ENCODE measurements at regions not wholly inside any gene's neighbourhood (a gene's known extent, or its start where the extent isn't known, plus 50 kb on each side); places are given as distances from the start of the nearest gene placed in this dataset.

GRCh38 chr18:55133378-55133777 lies 174.1 kb upstream of the CCDC68 start:
- Histone ChIP-seq H3K4me3 (replicated peaks; ENCODE audit: insufficient read depth, low read length) (no peak overlapping the region), H3K27ac (replicated peaks) (no peak overlapping the region), H3K27me3 (ENCODE audit: insufficient read depth, poor library complexity, severe bottlenecking) (peaks cover 5% of the 10 kb centered on the region)
- no peak for TF ChIP-seq CTCF (IDR thresholded peaks at IDR 0.05; ENCODE audit: insufficient read depth, low read length)
- TF ChIP-seq POLR2AphosphoS5 (IDR thresholded peaks at IDR 0.05; ENCODE audit: low read depth) = no peak
- TF ChIP-seq SPI1 (IDR thresholded peaks at IDR 0.05; ENCODE audit: borderline replicate concordance, low read depth) = no peak
- no peak for TF ChIP-seq GABPA (IDR thresholded peaks at IDR 0.05; ENCODE audit: low read depth)
- no peak for TF ChIP-seq REST (IDR thresholded peaks at IDR 0.05; ENCODE audit: insufficient replicate concordance, low read depth)
- DNase-seq (ENCODE audit: low read depth in 1 of 2, low spot score in 1 of 2) = no peak

GRCh38 chr18:55128437-55128836 lies 169.2 kb upstream of the CCDC68 start:
- Histone ChIP-seq H3K27ac (replicated peaks) (no peak overlapping the region), H3K4me3 (replicated peaks; ENCODE audit: insufficient read depth, low read length) (no peak overlapping the region), H3K27me3 (ENCODE audit: insufficient read depth, poor library complexity, severe bottlenecking) (peaks cover 2% of the 10 kb centered on the region)
- TF ChIP-seq POLR2AphosphoS5 (IDR thresholded peaks at IDR 0.05; ENCODE audit: low read depth) = no peak
- no peak for TF ChIP-seq SPI1 (IDR thresholded peaks at IDR 0.05; ENCODE audit: borderline replicate concordance, low read depth)
- no peak for TF ChIP-seq REST (IDR thresholded peaks at IDR 0.05; ENCODE audit: insufficient replicate concordance, low read depth)
- TF ChIP-seq CTCF (IDR thresholded peaks at IDR 0.05; ENCODE audit: insufficient read depth, low read length) = no peak
- TF ChIP-seq GABPA (IDR thresholded peaks at IDR 0.05; ENCODE audit: low read depth) = no peak
- DNase-seq (ENCODE audit: low read depth in 1 of 2, low spot score in 1 of 2) = no peak

GRCh38 chr18:55124078-55124763 lies 165.0 kb upstream of the CCDC68 start:
- TF ChIP-seq REST (IDR thresholded peaks at IDR 0.05; ENCODE audit: insufficient replicate concordance, low read depth) = no peak
- no peak for TF ChIP-seq SPI1 (IDR thresholded peaks at IDR 0.05; ENCODE audit: borderline replicate concordance, low read depth)
- no peak for TF ChIP-seq GABPA (IDR thresholded peaks at IDR 0.05; ENCODE audit: low read depth)
- no peak for TF ChIP-seq POLR2AphosphoS5 (IDR thresholded peaks at IDR 0.05; ENCODE audit: low read depth)
- TF ChIP-seq CTCF (IDR thresholded peaks at IDR 0.05; ENCODE audit: insufficient read depth, low read length) = no peak
- H3K4me3 ChIP-seq (replicated peaks; ENCODE audit: insufficient read depth, low read length) = no peak overlapping the region
- H3K27ac ChIP-seq (replicated peaks) = no peak overlapping the region
- no peaks in the 10 kb centered on the region for H3K27me3 ChIP-seq (ENCODE audit: insufficient read depth, poor library complexity, severe bottlenecking)
- DNase-seq (ENCODE audit: low read depth in 1 of 2, low spot score in 1 of 2) = no peak
